ENCODE measurements at regions not wholly inside any gene's neighbourhood (a gene's known extent, or its start where the extent isn't known, plus 50 kb on each side); places are given as distances from the start of the nearest gene placed in this dataset.

GRCh38 chr14:51490205-51490604 is 161.5 kb upstream of the FRMD6 start:
- H3K27ac ChIP-seq, result no peak overlapping the region
- TF ChIP-seq CTCF (conservative IDR thresholded peaks at IDR 0.05), result no peak

GRCh38 chr14:51491036-51491545 is 160.6 kb upstream of the FRMD6 start:
- H3K27ac ChIP-seq, result no peak overlapping the region
- TF ChIP-seq CTCF (conservative IDR thresholded peaks at IDR 0.05), result no peak

- H3K27ac ChIP-seq, result no peak overlapping the region
- TF ChIP-seq CTCF (conservative IDR thresholded peaks at IDR 0.05), result no peak
Observed at GRCh38 chr14:51491776-51492175, 159.9 kb upstream of the FRMD6 start.

- no peak overlapping the region for H3K27ac ChIP-seq
- no peak for TF ChIP-seq CTCF (conservative IDR thresholded peaks at IDR 0.05)
Observed at GRCh38 chr14:51495319-51495718, 156.4 kb upstream of the FRMD6 start.

- H3K27ac ChIP-seq, result no peak overlapping the region
- TF ChIP-seq CTCF (conservative IDR thresholded peaks at IDR 0.05), result no peak
Observed at GRCh38 chr14:51498411-51499227, 153.1 kb upstream of the FRMD6 start.

- no peak for TF ChIP-seq CTCF (conservative IDR thresholded peaks at IDR 0.05)
- no peak overlapping the region for H3K27ac ChIP-seq
Observed at GRCh38 chr14:51500776-51501175, 150.9 kb upstream of the FRMD6 start.

GRCh38 chr14:51501746-51502145 is 150.0 kb upstream of the FRMD6 start:
- TF ChIP-seq CTCF (conservative IDR thresholded peaks at IDR 0.05), result no peak
- no peak overlapping the region for H3K27ac ChIP-seq

Data from VCaP (cell line).